HFFc6 (cell line): ENCODE measurements at regions not wholly inside any gene's neighbourhood (a gene's known extent, or its start where the extent isn't known, plus 50 kb on each side); places are given as distances from the start of the nearest gene placed in this dataset.

Experiments used
- DNase-seq: peaks from one replicate; pipeline ENCODE4 v3.0.0-alpha.2; 2018
- H3K27ac Mint-ChIP-seq: 2 replicates; pipeline ENCODE4 v1.8.0; 2020; ENCODE audit warnings: mild to moderate bottlenecking, mixed read lengths
- H3K27me3 Mint-ChIP-seq: 2 replicates; pipeline ENCODE4 v1.8.0; 2021; ENCODE audit warnings: mild to moderate bottlenecking, moderate library complexity, mixed read lengths; ENCODE audit not compliant: insufficient read depth
- H3K36me3 Mint-ChIP-seq: 2 replicates; pipeline ENCODE4 v1.8.0; 2021; ENCODE audit warnings: low read depth, mixed read lengths
- H3K4me1 Mint-ChIP-seq: 2 replicates; pipeline ENCODE4 v1.8.0; 2020; ENCODE audit warnings: low read depth, mixed read lengths
- H3K4me3 Mint-ChIP-seq: 2 replicates; pipeline ENCODE4 v1.8.0; 2020; ENCODE audit warnings: mild to moderate bottlenecking, moderate library complexity, mixed read lengths
- H3K9me3 Mint-ChIP-seq: 2 replicates; pipeline ENCODE4 v1.8.0; 2020; ENCODE audit warnings: mild to moderate bottlenecking, mixed read lengths
- CTCF ChIP-seq: fragments of 200-600 bp; sonication (generic); IDR thresholded peaks from 2 replicates; pipeline ENCODE4 v1.5.0; 2021; ENCODE audit warnings: antibody characterized with exemption, mild to moderate bottlenecking

- H3K27me3 Mint-ChIP-seq, result peaks cover 2% of the 10 kb centered on the region
- no peak overlapping the region for H3K27ac Mint-ChIP-seq
- peaks cover 11% of the 10 kb centered on the region for H3K4me1 Mint-ChIP-seq
- no peaks in the 10 kb centered on the region for H3K36me3 Mint-ChIP-seq
- no peak overlapping the region for H3K4me3 Mint-ChIP-seq
- no peak for DNase-seq
- no peak for TF ChIP-seq CTCF
- no peaks in the 10 kb centered on the region for H3K9me3 Mint-ChIP-seq
Observed at GRCh38 chr6:87799651-87800050, 97.6 kb upstream of the AKIRIN2 start.

GRCh38 chr6:87798393-87799278 is 96.6 kb upstream of the AKIRIN2 start:
- Mint-ChIP-seq H3K27ac (no peak overlapping the region), H3K36me3 (no peaks in the 10 kb centered on the region), H3K4me3 (no peak overlapping the region), H3K27me3 (peaks cover 2% of the 10 kb centered on the region), H3K9me3 (no peaks in the 10 kb centered on the region), H3K4me1 (peaks cover 11% of the 10 kb centered on the region)
- TF ChIP-seq CTCF, result no peak
- no peak for DNase-seq

DNA sequence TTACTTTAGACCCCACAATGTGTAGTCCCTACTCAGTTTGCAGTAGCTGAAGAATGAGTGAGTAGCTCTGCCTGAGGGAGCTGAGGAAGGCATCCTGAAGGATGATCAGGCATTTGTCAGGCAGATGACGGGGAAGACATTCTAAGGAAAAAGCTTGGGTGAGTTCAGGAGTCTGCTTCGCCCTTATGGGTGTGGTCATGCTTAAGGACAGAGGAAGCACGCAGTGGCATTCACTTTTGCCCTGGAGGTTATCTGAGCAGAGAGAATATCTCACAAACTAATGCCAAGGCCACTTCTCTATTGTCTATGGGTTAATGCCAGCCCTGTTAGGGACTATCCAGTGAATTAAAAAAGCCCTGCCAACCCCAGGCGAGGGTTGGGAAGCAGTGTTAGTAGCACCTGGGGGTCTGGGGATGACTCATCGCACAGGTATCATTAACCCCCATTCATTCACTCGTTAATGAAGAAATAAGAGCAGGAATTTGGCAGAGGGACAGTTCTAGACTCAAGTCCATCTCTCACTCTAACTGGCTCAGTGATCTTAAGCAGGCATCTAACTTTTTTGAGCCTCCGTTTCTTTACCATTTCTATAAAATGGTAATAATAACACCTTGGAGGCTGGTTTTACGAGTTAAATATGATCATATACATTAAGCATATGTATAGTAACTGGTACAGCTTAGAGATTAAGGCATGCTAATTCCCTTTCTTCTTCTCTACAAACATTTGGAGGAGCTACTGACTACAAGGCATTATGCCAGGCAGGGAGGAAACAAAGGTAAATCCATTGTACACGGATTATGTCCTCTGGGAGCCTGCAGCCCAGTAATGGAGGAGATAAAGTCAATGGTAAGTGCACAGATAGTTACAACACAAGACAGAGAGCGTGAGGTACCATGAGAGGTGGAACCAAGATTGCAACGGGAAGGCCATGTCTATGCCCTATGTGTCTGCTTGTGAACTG is 93.2 kb upstream of the AKIRIN2 start:
- H3K9me3 Mint-ChIP-seq, result no peaks in the 10 kb centered on the region
- DNase-seq, result no peak
- no peak overlapping the region for H3K27ac Mint-ChIP-seq
- H3K36me3 Mint-ChIP-seq, result no peaks in the 10 kb centered on the region
- peaks cover 2% of the 10 kb centered on the region for H3K27me3 Mint-ChIP-seq
- TF ChIP-seq CTCF, result no peak
- peaks cover 12% of the 10 kb centered on the region for H3K4me1 Mint-ChIP-seq
- no peak overlapping the region for H3K4me3 Mint-ChIP-seq

- no peaks in the 10 kb centered on the region for H3K36me3 Mint-ChIP-seq
- H3K9me3 Mint-ChIP-seq, result no peaks in the 10 kb centered on the region
- no peak for DNase-seq
- no peak for TF ChIP-seq CTCF
- no peak overlapping the region for H3K4me3 Mint-ChIP-seq
- H3K27ac Mint-ChIP-seq, result no peak overlapping the region
- H3K4me1 Mint-ChIP-seq, result peaks cover 30% of the 10 kb centered on the region
- H3K27me3 Mint-ChIP-seq, result no peaks in the 10 kb centered on the region; the same call in 1 of the 2 replicates
Observed at GRCh38 chr6:87793315-87793714, 91.3 kb upstream of the AKIRIN2 start.

- Mint-ChIP-seq H3K27me3 (no peaks in the 10 kb centered on the region; the same call in 1 of the 2 replicates), H3K9me3 (no peaks in the 10 kb centered on the region), H3K36me3 (no peaks in the 10 kb centered on the region), H3K4me3 (no peak overlapping the region), H3K27ac (no peak overlapping the region), H3K4me1 (peaks cover 29% of the 10 kb centered on the region)
- no peak for TF ChIP-seq CTCF
- no peak for DNase-seq
Observed at GRCh38 chr6:87791982-87792381, 89.9 kb upstream of the AKIRIN2 start.
